SK-N-SH treated with all-trans-retinoic acid at 6 μM for 48 hours (cell line): ENCODE measurements at regions not wholly inside any gene's neighbourhood (a gene's known extent, or its start where the extent isn't known, plus 50 kb on each side); places are given as distances from the start of the nearest gene placed in this dataset.

Source experiments
- ATAC-seq: fragments of 200-7000 bp; cut with Tn5 transposase; 3 replicates; pipeline ENCODE4 v1.9.1; 2020; ENCODE audit warnings: mild to moderate bottlenecking, moderate library complexity
- ARNTL ChIP-seq: fragments of 450-650 bp; formaldehyde crosslinking; IDR thresholded peaks from 2 replicates; pipeline ENCODE4 v1.5.0; 2020; ENCODE audit warnings: low read depth, mild to moderate bottlenecking, moderate library complexity, borderline replicate concordance
- BACH2 ChIP-seq: fragments of 250-450 bp; sonication (Bioruptor Pico); IDR thresholded peaks from 2 replicates; pipeline ENCODE4 v1.9.0; 2021; ENCODE audit warnings: mild to moderate bottlenecking, borderline replicate concordance
- CREB5 ChIP-seq: fragments of 250-450 bp; sonication (Bioruptor Pico); IDR thresholded peaks from 2 replicates; pipeline ENCODE4 v1.5.1; 2020; ENCODE audit warnings: low read depth, mild to moderate bottlenecking, moderate library complexity
- CSDC2 ChIP-seq: fragments of 250-450 bp; sonication (Bioruptor Pico); IDR thresholded peaks from 2 replicates; pipeline ENCODE4 v1.5.0; 2020; ENCODE audit warnings: mild to moderate bottlenecking, moderate library complexity
- CSRNP3 ChIP-seq: fragments of 250-450 bp; sonication (Bioruptor Pico); IDR thresholded peaks from 2 replicates; pipeline ENCODE4 v1.5.1; 2021; ENCODE audit warnings: mild to moderate bottlenecking, moderate library complexity
- ESRRG ChIP-seq: fragments of 250-450 bp; sonication (Bioruptor Pico); IDR thresholded peaks from 2 replicates; pipeline ENCODE4 v1.6.1; 2021; ENCODE audit warnings: mild to moderate bottlenecking
- ISL1 ChIP-seq: fragments of 250-450 bp; sonication (Bioruptor Pico); IDR thresholded peaks from 2 replicates; pipeline ENCODE4 v2.1.2; 2022; ENCODE audit warnings: mild to moderate bottlenecking, moderate library complexity
- OSR1 ChIP-seq: fragments of 250-450 bp; sonication (Bioruptor Pico); IDR thresholded peaks from 2 replicates; pipeline ENCODE4 v1.8.0; 2022; ENCODE audit warnings: moderate library complexity, mild to moderate bottlenecking, inconsistent platforms
- PATZ1 ChIP-seq: fragments of 250-450 bp; sonication (Bioruptor Pico); IDR thresholded peaks from 2 replicates; pipeline ENCODE4 v1.8.0; 2020; ENCODE audit warnings: mild to moderate bottlenecking, moderate library complexity, borderline replicate concordance
- POU6F1 ChIP-seq: fragments of 250-450 bp; sonication (Bioruptor Pico); IDR thresholded peaks from 2 replicates; pipeline ENCODE4 v1.8.0; 2021; ENCODE audit warnings: low read depth, mild to moderate bottlenecking, moderate library complexity, borderline replicate concordance
- PPARA ChIP-seq: fragments of 250-450 bp; sonication (Bioruptor Pico); IDR thresholded peaks from 2 replicates; pipeline ENCODE4 v1.5.0; 2020; ENCODE audit warnings: mild to moderate bottlenecking, borderline replicate concordance
- RARB ChIP-seq: fragments of 250-450 bp; sonication (Bioruptor Pico); IDR thresholded peaks from 2 replicates; pipeline ENCODE4 v1.8.0; 2021; ENCODE audit warnings: mild to moderate bottlenecking, moderate library complexity
- SNAI2 ChIP-seq: fragments of 250-450 bp; sonication (Bioruptor Pico); IDR thresholded peaks from 2 replicates; pipeline ENCODE4 v1.5.0; 2020; ENCODE audit warnings: mild to moderate bottlenecking, moderate library complexity
- TCF4 ChIP-seq: fragments of 250-450 bp; sonication (Bioruptor Pico); IDR thresholded peaks from 2 replicates; pipeline ENCODE4 v1.8.0; 2021; ENCODE audit warnings: mild to moderate bottlenecking, moderate library complexity, borderline replicate concordance
- TOX ChIP-seq: fragments of 250-450 bp; sonication (Bioruptor Pico); IDR thresholded peaks from 2 replicates; pipeline ENCODE4 v1.8.0; 2021; ENCODE audit warnings: mild to moderate bottlenecking, moderate library complexity, borderline replicate concordance
- TSHZ2 ChIP-seq: fragments of 250-450 bp; sonication (Bioruptor Pico); IDR thresholded peaks from 2 replicates; pipeline ENCODE4 v1.5.0; 2020; ENCODE audit warnings: mild to moderate bottlenecking, moderate library complexity
- ZC3H10 ChIP-seq: fragments of 250-450 bp; sonication (Bioruptor Pico); IDR thresholded peaks from 2 replicates; pipeline ENCODE4 v1.5.1; 2021; ENCODE audit warnings: mild to moderate bottlenecking, moderate library complexity
- ZFP30 ChIP-seq: fragments of 450-650 bp; formaldehyde crosslinking; IDR thresholded peaks from 2 replicates; pipeline ENCODE4 v1.5.0; 2022; ENCODE audit warnings: mild to moderate bottlenecking, moderate library complexity
- ZNF8 ChIP-seq: fragments of 450-650 bp; formaldehyde crosslinking; IDR thresholded peaks from 2 replicates; pipeline ENCODE4 v1.5.0; 2020; ENCODE audit warnings: mild to moderate bottlenecking, moderate library complexity

GRCh38 chr17:12227547-12227946, 206.9 kb downstream of the MAP2K4 start:
- ATAC-seq: no peak
- TF ChIP-seq ZFP30 (CRISPR knock-in tag): no peak
- TF ChIP-seq TSHZ2 (CRISPR knock-in tag): no peak
- TF ChIP-seq OSR1 (CRISPR knock-in tag): no peak
- no peak for TF ChIP-seq ESRRG (CRISPR knock-in tag)
- TF ChIP-seq TOX: no peak
- TF ChIP-seq BACH2 (CRISPR knock-in tag): no peak
- TF ChIP-seq PPARA: no peak
- no peak for TF ChIP-seq SNAI2 (CRISPR knock-in tag)
- TF ChIP-seq TCF4: no peak

GRCh38 chr17:12229335-12229734, 208.7 kb downstream of the MAP2K4 start:
- TF ChIP-seq CSRNP3 (CRISPR knock-in tag) (no peak), TSHZ2 (CRISPR knock-in tag) (no peak), BACH2 (CRISPR knock-in tag) (no peak), SNAI2 (CRISPR knock-in tag) (no peak), CREB5 (CRISPR knock-in tag) (no peak), POU6F1 (no peak), PPARA (no peak), ARNTL (no peak), TOX (no peak), RARB (no peak), ZFP30 (CRISPR knock-in tag) (no peak), ZNF8 (no peak), ISL1 (CRISPR knock-in tag) (no peak), CSDC2 (CRISPR knock-in tag) (no peak), PATZ1 (no peak), TCF4 (no peak), OSR1 (CRISPR knock-in tag) (no peak), ZC3H10 (no peak)
- no peak for ATAC-seq
